Esophagus muscularis mucosa (tissue), 4 donors: ENCODE measurements at regions not wholly inside any gene's neighbourhood (a gene's known extent, or its start where the extent isn't known, plus 50 kb on each side); places are given as distances from the start of the nearest gene placed in this dataset.
"Not testable (repeated sequence)": the region's sequence is repeated elsewhere in the genome, so short reads cannot be mapped to it uniquely, and the experiment has no call there.

Experiments
- DNase-seq: peaks from one replicate; pipeline ENCODE4 v3.0.0-alpha.2; 2017; ENCODE audit errors: extremely low spot score
- H3K27ac ChIP-seq, 4 donors: fragments of 200-600 bp; sonication (generic); replicated peaks in 1 of 4; 1 replicate in 3 of 4; 2 replicates in 1 of 4; pipeline ENCODE4 v1.5.1; 2016 to 2019; ENCODE audit warnings: mild to moderate bottlenecking in 1 of 4
- H3K27me3 ChIP-seq, 4 donors: fragments of 200-600 bp; sonication (generic); one replicate each; pipeline versions ENCODE4 v1.5.1 to v1.6.0; 2016 to 2019
- H3K36me3 ChIP-seq, 4 donors: fragments of 200-600 bp; sonication (generic); one replicate each; pipeline ENCODE4 v1.5.1; 2016 to 2019
- H3K4me1 ChIP-seq, 4 donors: fragments of 200-600 bp; sonication (generic); one replicate each; pipeline ENCODE4 v1.5.1; 2016 to 2019
- H3K4me3 ChIP-seq, 4 donors: fragments of 200-600 bp; sonication (generic); 1 replicate in 2 of 4; 2 replicates in 2 of 4; pipeline ENCODE4 v1.5.1; 2016 to 2019; ENCODE audit warnings: mild to moderate bottlenecking in 4 of 4, moderate library complexity in 1 of 4
- H3K9me3 ChIP-seq, 4 donors: fragments of 200-600 bp; sonication (generic); 1 replicate in 3 of 4; 2 replicates in 1 of 4; pipeline ENCODE4 v1.5.1; 2016 to 2019
- EP300 ChIP-seq: sonication (generic); formaldehyde crosslinking; IDR thresholded peaks from one replicate; pipeline ENCODE4 v1.6.1; 2017; ENCODE audit warnings: antibody characterized with exemption
- POLR2A ChIP-seq: fragments of 450-650 bp; IDR thresholded peaks from one replicate; pipeline ENCODE4 v1.6.1; 2017; ENCODE audit warnings: antibody characterized with exemption, moderate library complexity, mild to moderate bottlenecking, low read depth
- POLR2AphosphoS5 ChIP-seq, 2 donors: sonication (generic); formaldehyde crosslinking; IDR thresholded peaks; one replicate each; pipeline ENCODE4 v1.6.1; 2017; ENCODE audit warnings: antibody characterized with exemption in 2 of 2
- WGBS: methylation state at CpG from one replicate; pipeline ENCODE4 v1.1.5; 2018; 5-methylcytosine and 5-hydroxymethylcytosine counted together
- intact Hi-C: fragments of 100-400 bp; cut with DNase I; formaldehyde crosslinking; loops from one replicate; pipeline ENCODE4 v1.15.1; 2023
- TF ChIP-seq, protein P1 (sequence below), 3 experiments: fragments of 200-600 bp in 2 of 3; fragments of 450-650 bp in 1 of 3; sonication (generic) in 2 of 3; IDR thresholded peaks; one replicate each; pipeline ENCODE4 v1.5.1; 2017 to 2019; ENCODE audit warnings: antibody characterized with exemption in 3 of 3, mild to moderate bottlenecking in 2 of 3, moderate library complexity in 1 of 3

GRCh38 chr12:124216966-124217365 is 77.9 kb upstream of the RFLNA start:
- no peak overlapping the region for H3K27ac ChIP-seq
- no peaks in the 10 kb centered on the region for H3K36me3 ChIP-seq
- TF ChIP-seq POLR2AphosphoS5 (IDR thresholded peaks at IDR 0.05), result no peak
- TF ChIP-seq, protein P1, sequence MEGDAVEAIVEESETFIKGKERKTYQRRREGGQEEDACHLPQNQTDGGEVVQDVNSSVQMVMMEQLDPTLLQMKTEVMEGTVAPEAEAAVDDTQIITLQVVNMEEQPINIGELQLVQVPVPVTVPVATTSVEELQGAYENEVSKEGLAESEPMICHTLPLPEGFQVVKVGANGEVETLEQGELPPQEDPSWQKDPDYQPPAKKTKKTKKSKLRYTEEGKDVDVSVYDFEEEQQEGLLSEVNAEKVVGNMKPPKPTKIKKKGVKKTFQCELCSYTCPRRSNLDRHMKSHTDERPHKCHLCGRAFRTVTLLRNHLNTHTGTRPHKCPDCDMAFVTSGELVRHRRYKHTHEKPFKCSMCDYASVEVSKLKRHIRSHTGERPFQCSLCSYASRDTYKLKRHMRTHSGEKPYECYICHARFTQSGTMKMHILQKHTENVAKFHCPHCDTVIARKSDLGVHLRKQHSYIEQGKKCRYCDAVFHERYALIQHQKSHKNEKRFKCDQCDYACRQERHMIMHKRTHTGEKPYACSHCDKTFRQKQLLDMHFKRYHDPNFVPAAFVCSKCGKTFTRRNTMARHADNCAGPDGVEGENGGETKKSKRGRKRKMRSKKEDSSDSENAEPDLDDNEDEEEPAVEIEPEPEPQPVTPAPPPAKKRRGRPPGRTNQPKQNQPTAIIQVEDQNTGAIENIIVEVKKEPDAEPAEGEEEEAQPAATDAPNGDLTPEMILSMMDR (IDR thresholded peaks at IDR 0.05), result no peak
- no peak for TF ChIP-seq EP300
- no peak for TF ChIP-seq POLR2A
- intact Hi-C loops, result no loop called here
- DNase-seq, result no peak
- no peak overlapping the region for H3K4me3 ChIP-seq
- H3K4me1 ChIP-seq, result peaks cover 0 to 10% (median 5%) of the 10 kb centered on the region in 4 donors
- H3K27me3 ChIP-seq, result no peaks in the 10 kb centered on the region
- H3K9me3 ChIP-seq, result peaks cover 0 to 20% (median 14%) of the 10 kb centered on the region in 4 donors
- 90% methylated on average over 10 of the region's 10 CpGs for WGBS

GRCh38 chr12:124217508-124218242 is 77.2 kb upstream of the RFLNA start:
- 46% methylated on average over 21 of the region's 22 CpGs for WGBS
- H3K36me3 ChIP-seq, result no peaks in the 10 kb centered on the region
- DNase-seq, result no peak
- peak overlapping the region; percentile 17 to 39 (median 29) for H3K4me3 ChIP-seq
- H3K4me1 ChIP-seq, result peaks cover 0 to 10% (median 5%) of the 10 kb centered on the region in 4 donors
- TF ChIP-seq POLR2AphosphoS5 (IDR thresholded peaks at IDR 0.05) (no peak), POLR2A (no peak), EP300 (no peak)
- TF ChIP-seq, protein P1 (IDR thresholded peaks at IDR 0.05), result no peak
- H3K27ac ChIP-seq, result no peak overlapping the region
- intact Hi-C loops, result no loop called here
- H3K9me3 ChIP-seq, result peaks cover 0 to 20% (median 14%) of the 10 kb centered on the region in 4 donors
- no peaks in the 10 kb centered on the region for H3K27me3 ChIP-seq

GRCh38 chr12:124218243-124218560 is 76.7 kb upstream of the RFLNA start:
- H3K4me1 ChIP-seq, result peaks cover 0 to 10% (median 5%) of the 10 kb centered on the region in 4 donors
- H3K27me3 ChIP-seq, result no peaks in the 10 kb centered on the region
- TF ChIP-seq EP300 (no peak), POLR2AphosphoS5 (IDR thresholded peaks at IDR 0.05) (no peak), POLR2A (no peak)
- TF ChIP-seq, protein P1 (IDR thresholded peaks at IDR 0.05), result no peak
- no peak for DNase-seq
- no peak overlapping the region for H3K27ac ChIP-seq
- no peaks in the 10 kb centered on the region for H3K36me3 ChIP-seq
- peaks cover 0 to 20% (median 14%) of the 10 kb centered on the region in 4 donors for H3K9me3 ChIP-seq
- WGBS, result 69% methylated on average over 1 of the region's 1 CpG
- no peak overlapping the region for H3K4me3 ChIP-seq
- intact Hi-C loops, result no loop called here

- H3K4me3 ChIP-seq, DNase-seq, intact Hi-C loops, H3K36me3 ChIP-seq, H3K4me1 ChIP-seq, H3K27ac ChIP-seq, H3K27me3 ChIP-seq: not testable (repeated sequence)
- H3K9me3 ChIP-seq, result peaks cover 0 to 20% (median 14%) of the 10 kb centered on the region in 4 donors
- WGBS, result 94% methylated on average over 3 of the region's 3 CpGs
Measured at GRCh38 chr12:124218650-124219049, 76.2 kb upstream of the RFLNA start.

GRCh38 chr12:124222368-124223245 is 72.3 kb upstream of the RFLNA start:
- H3K27me3 ChIP-seq, result no peaks in the 10 kb centered on the region
- no peak overlapping the region for H3K4me3 ChIP-seq
- no peak for TF ChIP-seq POLR2A
- no peak for TF ChIP-seq POLR2AphosphoS5 (IDR thresholded peaks at IDR 0.05)
- TF ChIP-seq, protein P1 (IDR thresholded peaks at IDR 0.05), result no peak
- TF ChIP-seq EP300, result no peak
- intact Hi-C loops, result no loop called here
- 80% methylated on average over 14 of the region's 14 CpGs for WGBS
- H3K9me3 ChIP-seq, result peaks cover 0 to 5% (median 0%) of the 10 kb centered on the region in 4 donors
- DNase-seq, result no peak
- no peaks in the 10 kb centered on the region for H3K36me3 ChIP-seq
- H3K27ac ChIP-seq, result no peak overlapping the region
- peaks cover 0 to 5% (median 2%) of the 10 kb centered on the region in 4 donors for H3K4me1 ChIP-seq

DNA sequence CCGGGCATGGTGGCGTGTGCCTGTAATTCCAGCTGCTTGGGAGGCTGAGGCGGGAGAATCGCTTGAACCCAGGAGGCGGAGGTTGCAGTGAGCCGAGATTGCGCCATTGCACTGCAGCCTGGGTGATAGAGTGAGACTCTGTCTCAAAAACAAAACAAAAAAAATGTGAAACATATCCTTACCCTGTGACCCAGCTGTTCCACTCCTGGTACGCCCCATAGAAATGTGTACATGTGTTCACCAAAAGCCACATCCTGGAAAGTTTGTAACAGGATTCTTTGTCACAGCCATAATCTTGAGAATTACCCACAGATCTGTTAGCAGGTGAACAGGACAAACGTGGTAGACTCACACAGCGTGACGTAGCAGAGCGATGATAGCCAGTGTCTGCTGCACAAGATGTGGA is 71.2 kb upstream of the RFLNA start:
- H3K27me3 ChIP-seq, DNase-seq, intact Hi-C loops, H3K4me1 ChIP-seq, H3K4me3 ChIP-seq, H3K36me3 ChIP-seq, H3K9me3 ChIP-seq, H3K27ac ChIP-seq: not testable (repeated sequence)
- WGBS, result 89% methylated on average over 12 of the region's 12 CpGs
